ENCODE measurements at regions not wholly inside any gene's neighbourhood (a gene's known extent, or its start where the extent isn't known, plus 50 kb on each side); places are given as distances from the start of the nearest gene placed in this dataset.

DNA sequence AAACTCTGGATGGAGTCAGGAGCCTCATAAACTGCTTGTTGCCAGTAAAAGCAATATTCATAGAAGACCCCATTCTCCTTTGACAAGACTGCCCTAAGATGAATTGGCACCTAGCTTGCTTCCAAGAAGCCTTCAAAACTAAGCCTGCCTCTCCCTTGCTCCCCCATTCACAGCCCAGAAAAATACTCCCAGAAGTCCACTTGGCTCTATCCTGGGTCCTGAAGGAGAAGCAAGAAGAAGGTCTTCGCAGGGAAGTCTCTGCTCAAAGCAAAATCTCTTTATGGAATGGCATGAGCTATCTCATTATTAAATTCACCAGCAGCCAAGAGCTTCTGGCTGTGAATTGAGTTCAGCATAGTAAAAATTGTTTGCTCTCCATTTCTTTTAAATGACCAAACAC is 230.2 kb upstream of the ARRDC4 start:
- 70 to 86% methylated on average over 1 of the region's 1 CpG for WGBS, 2 donors
- DNase-seq (no peak), ATAC-seq (ENCODE audit: low FRiP score in 2 of 2) (no peak)
- no peak overlapping the region for H3K4me3 ChIP-seq
- no peaks in the 10 kb centered on the region for H3K9me3 ChIP-seq
- H3K4me1 ChIP-seq = no peaks in the 10 kb centered on the region
- TF ChIP-seq EP300 (IDR thresholded peaks at IDR 0.05) (no peak), POLR2A (IDR thresholded peaks at IDR 0.05) (no peak)
- H3K27ac ChIP-seq = no peak overlapping the region
- no peaks in the 10 kb centered on the region for H3K27me3 ChIP-seq
- H3K36me3 ChIP-seq = no peaks in the 10 kb centered on the region

DNA sequence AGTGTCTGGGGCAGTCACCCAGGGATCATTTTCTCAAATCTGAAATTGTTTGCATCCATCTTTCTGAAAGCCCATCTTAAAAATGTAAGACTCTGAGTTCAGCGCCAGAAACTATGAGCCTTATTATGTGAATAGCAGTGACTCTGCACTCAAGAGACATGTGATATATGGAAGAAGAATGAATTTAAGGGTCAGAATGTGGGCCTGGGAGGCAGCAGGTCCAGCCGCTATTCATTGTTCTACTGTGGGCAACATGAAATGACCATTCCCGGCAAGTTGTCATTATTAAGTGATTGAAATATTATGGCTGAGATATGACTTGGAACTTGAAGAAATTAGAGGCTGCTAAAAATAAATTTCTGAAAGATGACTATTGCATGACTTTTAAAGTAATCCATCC is 228.6 kb upstream of the ARRDC4 start:
- TF ChIP-seq POLR2AphosphoS5 (IDR thresholded peaks at IDR 0.05) = no peak
- TF ChIP-seq EP300 (IDR thresholded peaks at IDR 0.05) = no peak
- TF ChIP-seq POLR2A (IDR thresholded peaks at IDR 0.05) = no peak
- TF ChIP-seq, protein P1, sequence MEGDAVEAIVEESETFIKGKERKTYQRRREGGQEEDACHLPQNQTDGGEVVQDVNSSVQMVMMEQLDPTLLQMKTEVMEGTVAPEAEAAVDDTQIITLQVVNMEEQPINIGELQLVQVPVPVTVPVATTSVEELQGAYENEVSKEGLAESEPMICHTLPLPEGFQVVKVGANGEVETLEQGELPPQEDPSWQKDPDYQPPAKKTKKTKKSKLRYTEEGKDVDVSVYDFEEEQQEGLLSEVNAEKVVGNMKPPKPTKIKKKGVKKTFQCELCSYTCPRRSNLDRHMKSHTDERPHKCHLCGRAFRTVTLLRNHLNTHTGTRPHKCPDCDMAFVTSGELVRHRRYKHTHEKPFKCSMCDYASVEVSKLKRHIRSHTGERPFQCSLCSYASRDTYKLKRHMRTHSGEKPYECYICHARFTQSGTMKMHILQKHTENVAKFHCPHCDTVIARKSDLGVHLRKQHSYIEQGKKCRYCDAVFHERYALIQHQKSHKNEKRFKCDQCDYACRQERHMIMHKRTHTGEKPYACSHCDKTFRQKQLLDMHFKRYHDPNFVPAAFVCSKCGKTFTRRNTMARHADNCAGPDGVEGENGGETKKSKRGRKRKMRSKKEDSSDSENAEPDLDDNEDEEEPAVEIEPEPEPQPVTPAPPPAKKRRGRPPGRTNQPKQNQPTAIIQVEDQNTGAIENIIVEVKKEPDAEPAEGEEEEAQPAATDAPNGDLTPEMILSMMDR (IDR thresholded peaks at IDR 0.05) = no peak
- H3K4me1 ChIP-seq = no peaks in the 10 kb centered on the region
- no peaks in the 10 kb centered on the region for H3K9me3 ChIP-seq
- no peak overlapping the region for H3K4me3 ChIP-seq
- H3K27ac ChIP-seq = no peak overlapping the region
- H3K27me3 ChIP-seq = no peaks in the 10 kb centered on the region
- DNase-seq (no peak), ATAC-seq (ENCODE audit: low FRiP score in 2 of 2) (no peak)
- 89 to 90% methylated on average over 3 of the region's 3 CpGs for WGBS, 2 donors
- H3K36me3 ChIP-seq = no peaks in the 10 kb centered on the region

DNA sequence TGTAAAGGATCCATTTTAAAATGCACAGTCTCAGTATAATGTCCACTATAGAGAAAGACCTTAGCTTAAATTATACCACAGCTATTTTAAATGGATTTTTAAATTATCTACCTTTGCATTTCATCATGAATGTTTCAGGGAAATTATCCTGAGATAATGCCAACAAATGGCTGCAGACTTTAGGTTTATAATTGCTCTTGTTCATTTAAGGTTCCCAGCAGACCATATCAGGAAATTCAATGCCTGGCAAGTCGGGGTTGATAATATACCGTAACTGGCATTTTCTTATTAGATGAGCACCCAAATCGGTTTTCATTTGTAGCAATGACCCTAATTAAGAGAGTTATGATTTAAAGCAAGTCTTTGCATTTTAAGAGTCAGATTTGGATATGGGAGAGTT is 227.1 kb upstream of the ARRDC4 start:
- DNase-seq (no peak), ATAC-seq (ENCODE audit: low FRiP score in 2 of 2) (no peak)
- Histone ChIP-seq H3K4me3 (no peak overlapping the region), H3K36me3 (no peaks in the 10 kb centered on the region), H3K4me1 (no peaks in the 10 kb centered on the region), H3K9me3 (no peaks in the 10 kb centered on the region), H3K27me3 (no peaks in the 10 kb centered on the region), H3K27ac (no peak overlapping the region)
- TF ChIP-seq, protein P1 (IDR thresholded peaks at IDR 0.05) = no peak
- TF ChIP-seq EP300 (IDR thresholded peaks at IDR 0.05) (no peak), POLR2AphosphoS5 (IDR thresholded peaks at IDR 0.05) (no peak), POLR2A (IDR thresholded peaks at IDR 0.05) (no peak)
- WGBS, 2 donors = 80 to 87% methylated on average over 3 of the region's 3 CpGs

DNA sequence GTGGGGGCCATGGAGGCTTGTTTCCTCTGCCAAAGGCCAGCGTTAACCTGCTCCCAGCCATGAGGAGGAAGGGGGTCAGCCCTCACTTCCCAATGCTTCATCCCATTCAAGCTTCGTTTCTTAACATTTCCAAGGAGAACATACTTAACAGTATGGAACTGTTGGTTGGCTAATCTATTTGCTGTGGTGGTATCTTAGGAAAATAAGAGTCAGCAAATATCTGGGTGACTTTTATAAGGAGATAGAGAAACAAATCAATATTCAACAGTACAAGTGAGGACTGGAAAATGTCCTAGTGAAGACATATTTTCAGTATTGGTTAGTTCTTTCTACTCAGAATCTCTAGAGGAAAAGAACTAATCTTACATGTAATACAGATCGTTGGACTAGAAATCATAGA is 223.8 kb upstream of the ARRDC4 start:
- WGBS, 2 donors = 65 to 82% methylated on average over 3 of the region's 3 CpGs
- Histone ChIP-seq H3K27ac (no peak overlapping the region), H3K9me3 (no peaks in the 10 kb centered on the region), H3K4me1 (no peaks in the 10 kb centered on the region), H3K36me3 (no peaks in the 10 kb centered on the region), H3K4me3 (no peak overlapping the region), H3K27me3 (no peaks in the 10 kb centered on the region)
- DNase-seq (no peak), ATAC-seq (ENCODE audit: low FRiP score in 2 of 2) (no peak)
- TF ChIP-seq POLR2AphosphoS5 (IDR thresholded peaks at IDR 0.05) (no peak), EP300 (IDR thresholded peaks at IDR 0.05) (no peak), POLR2A (IDR thresholded peaks at IDR 0.05) (no peak)
- TF ChIP-seq, protein P1 (IDR thresholded peaks at IDR 0.05) = no peak

DNA sequence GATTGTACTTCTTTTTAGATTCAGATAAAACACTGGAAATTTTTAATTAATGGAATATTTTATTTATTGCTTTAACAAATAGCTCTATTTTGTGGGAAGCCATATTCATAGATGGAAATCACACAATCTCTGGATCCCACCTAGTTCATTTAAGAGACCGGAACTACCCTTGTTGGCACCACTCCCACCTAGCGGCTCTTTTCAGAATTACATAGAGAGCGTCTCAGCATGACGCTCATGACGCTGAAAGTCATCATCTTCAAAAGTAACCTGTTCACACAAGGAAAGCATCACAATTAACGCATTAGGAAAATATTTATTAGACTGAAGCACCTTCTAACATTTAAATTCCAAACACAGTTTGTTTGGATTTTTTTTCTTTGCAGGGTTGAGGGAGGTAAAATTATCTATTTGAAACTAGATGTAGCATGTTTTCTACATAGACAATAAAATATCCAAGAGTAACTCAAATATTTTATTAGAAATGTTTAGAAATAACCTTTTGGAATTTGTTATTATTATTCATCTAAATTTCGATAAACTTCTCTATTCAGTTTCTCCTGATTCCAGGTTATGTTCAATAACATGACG is 214.9 kb upstream of the ARRDC4 start:
- H3K4me1 ChIP-seq = no peaks in the 10 kb centered on the region
- H3K36me3 ChIP-seq = no peaks in the 10 kb centered on the region
- H3K27me3 ChIP-seq = no peaks in the 10 kb centered on the region
- ATAC-seq (ENCODE audit: low FRiP score in 2 of 2) (no peak), DNase-seq (no peak)
- TF ChIP-seq, protein P1 (IDR thresholded peaks at IDR 0.05) = peak in 3 of 6 experiments; percentile 21 to 29 (median 28)
- no peak for TF ChIP-seq POLR2AphosphoS5 (IDR thresholded peaks at IDR 0.05)
- no peak overlapping the region for H3K27ac ChIP-seq
- H3K9me3 ChIP-seq = no peaks in the 10 kb centered on the region
- no peak overlapping the region for H3K4me3 ChIP-seq
- 55 to 56% methylated on average over 8 of the region's 8 CpGs for WGBS, 2 donors
